ENCODE measurements at regions not wholly inside any gene's neighbourhood (a gene's known extent, or its start where the extent isn't known, plus 50 kb on each side); places are given as distances from the start of the nearest gene placed in this dataset.

- DNase-seq: no peak
Measured at GRCh38 chr16:17877821-17878360, 407.1 kb upstream of the XYLT1 start.

DNA sequence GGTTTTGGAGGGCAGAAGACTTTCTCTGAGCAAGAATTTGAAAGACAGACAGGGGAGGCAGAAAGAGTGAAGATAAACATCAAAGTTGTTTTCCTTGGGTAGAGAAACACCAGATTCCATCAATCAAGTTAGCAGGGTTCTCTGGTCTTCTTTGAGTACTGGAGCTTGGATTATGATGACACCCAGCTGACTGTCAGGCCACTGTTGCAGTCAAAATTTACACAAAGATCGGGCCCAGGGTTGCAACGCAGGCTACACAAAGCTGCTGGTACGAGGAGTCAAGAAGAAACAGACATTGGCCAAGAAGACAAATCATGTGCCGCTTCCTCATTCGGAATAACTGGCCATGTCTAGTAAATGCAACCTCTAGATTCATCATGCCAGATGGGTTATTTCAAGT lies 396.2 kb upstream of the XYLT1 start:
- no peak for DNase-seq

GRCh38 chr16:17861981-17862479 lies 391.3 kb upstream of the XYLT1 start:
- DNase-seq: no peak

DNA sequence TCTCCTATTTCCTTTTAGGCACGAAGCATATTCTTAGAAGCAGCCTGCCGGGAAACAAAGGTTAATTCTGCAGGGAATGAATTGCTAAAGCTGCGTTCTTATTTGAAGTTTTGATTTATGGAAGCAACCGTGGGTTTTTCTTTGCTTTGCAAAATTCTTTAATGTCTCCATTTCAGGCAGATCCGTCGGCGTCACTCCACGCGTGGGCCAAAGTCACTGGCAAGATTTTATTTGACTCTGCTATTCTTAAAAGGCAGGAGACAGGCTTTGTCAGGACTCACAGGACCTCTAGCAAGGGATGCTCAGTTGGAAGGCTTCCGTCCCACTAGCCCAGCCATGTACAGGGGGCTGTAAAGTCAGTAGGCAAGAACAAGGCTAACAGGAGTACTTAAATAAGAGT lies 387.3 kb upstream of the XYLT1 start:
- peak in 2 of 58 donors; percentile 6 to 7 for DNase-seq

DNA sequence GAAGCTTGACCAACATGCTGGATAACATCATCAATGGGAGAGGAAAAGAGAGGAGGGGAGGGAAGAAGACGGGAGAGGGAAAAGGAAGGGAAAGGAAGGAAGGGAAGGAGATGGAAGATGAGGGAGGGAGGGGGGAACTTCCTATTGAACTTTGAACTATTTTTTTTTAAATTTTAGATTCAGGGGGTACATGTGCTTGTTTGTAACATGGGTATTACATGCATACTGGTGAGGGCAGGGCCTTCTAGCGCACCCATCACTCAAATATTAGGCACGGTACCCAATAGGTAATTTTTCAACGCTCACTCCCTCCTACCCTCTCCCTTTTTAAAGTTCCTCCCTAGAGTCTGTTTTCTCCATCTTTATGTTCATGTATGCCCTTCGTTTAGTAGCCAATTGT lies 383.2 kb upstream of the XYLT1 start:
- no peak for DNase-seq

DNA sequence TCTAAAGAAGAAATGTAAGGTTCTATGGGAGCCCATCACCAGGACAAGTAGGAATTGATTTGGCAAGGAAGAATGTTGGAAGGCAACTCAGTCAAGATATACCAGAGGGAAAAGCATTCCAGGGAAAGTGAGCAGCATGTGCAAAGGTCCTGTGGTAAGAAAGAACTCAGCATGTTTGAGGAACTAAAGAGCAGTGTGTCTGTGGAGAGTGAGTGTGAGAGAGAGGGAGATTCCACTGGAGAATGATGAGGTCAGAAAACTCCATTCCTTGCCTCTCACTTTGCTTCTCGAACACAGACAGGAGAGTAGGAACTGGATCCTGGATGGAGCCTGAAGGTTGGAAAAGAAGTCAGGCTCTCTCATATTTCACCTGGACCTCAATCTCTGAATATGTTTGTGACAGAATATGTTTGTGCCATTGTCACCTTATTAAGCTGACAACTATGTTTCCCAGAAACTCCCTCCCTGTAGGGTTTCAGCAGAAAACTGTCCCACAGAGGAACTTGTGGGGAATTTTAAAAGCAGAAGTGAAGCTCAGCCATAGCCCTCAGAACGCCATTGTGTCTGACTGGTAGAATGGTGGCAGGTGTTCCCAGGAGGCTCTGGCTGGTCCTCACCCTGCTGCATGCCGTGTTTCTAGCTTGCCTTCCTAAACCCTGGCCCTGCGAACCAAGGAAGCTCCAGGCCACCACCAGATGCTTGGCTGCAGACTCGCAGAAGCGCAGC lies 382.4 kb upstream of the XYLT1 start:
- DNase-seq: no peak

DNA sequence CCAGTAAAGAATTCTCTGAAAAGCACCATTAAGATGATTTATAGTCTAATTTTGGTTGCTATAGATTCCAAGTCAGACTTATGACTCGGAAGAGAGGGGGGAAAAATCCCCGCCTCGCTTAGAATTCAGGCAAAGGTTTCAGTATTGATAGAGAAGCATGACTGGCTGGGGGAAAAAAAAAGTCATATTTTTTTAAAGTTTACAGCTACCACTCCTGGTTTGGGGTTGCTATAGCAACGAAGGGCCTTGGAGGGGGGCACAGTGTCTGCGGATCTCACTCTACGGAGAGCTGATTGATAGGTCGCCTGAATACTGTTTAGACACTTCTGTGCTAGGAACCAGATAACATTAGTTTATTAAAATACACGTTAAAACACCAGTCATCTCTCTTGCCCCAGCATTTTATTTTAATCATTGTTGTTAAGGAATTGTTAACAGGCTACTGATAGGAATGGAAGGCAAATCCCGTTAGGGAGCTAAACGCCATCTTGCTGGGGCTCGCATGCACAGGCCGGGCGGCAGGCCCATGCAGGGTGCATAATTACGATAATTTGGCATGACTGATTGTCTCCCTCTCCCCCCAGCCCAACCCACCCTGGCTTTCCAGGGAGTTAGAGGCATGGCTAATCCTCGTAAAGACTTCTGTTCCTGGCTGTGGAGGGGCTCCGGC lies 380.0 kb upstream of the XYLT1 start:
- DNase-seq: no peak

- DNase-seq: no peak
Measured at GRCh38 chr16:17847234-17847795, 376.6 kb upstream of the XYLT1 start.

- DNase-seq: peak in 1 of 58 donors; percentile 6
Measured at GRCh38 chr16:17846030-17846429, 375.3 kb upstream of the XYLT1 start.

DNA sequence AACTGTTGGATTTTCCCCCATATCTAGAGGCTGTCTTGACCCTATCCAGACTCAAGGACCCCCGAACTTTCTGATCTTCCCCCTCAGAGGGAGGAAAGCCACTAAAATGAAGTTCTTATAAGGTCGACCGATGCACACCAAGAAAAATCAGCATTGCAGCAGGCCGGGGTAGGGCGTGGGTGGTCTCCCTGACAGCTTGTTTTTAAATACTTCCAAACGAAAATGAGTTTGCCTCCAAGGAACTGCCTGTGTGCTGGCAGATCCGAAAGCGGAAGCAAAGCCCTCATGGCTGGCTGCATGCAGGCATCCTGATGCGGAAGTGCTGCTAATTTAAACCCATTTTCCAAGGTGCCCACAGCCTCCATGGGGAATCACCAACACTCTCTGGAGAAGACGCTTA lies 374.3 kb upstream of the XYLT1 start:
- DNase-seq: peak in 29 of 58 donors; percentile 0 to 50 (median 13)

GRCh38 chr16:17843905-17844304 lies 373.1 kb upstream of the XYLT1 start:
- no peak for DNase-seq

DNA sequence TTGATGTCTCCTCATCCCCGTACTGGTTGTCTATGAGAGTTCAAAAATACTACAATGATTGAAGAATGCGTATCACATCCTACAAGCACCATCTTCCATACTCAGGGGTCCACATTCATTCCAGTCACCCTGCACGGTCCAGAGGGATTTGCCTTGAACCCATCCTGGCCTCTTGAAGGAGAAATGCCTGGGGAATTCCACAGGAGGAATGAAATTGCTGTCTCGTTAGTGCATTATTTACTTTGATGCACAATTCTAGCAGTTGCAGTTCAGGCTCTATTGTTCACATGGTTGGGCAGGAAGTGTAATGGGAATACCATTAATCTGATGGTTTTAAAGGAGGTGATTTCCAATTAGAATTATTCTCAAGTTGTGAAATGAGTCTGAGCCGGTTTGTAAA lies 369.1 kb upstream of the XYLT1 start:
- no peak for DNase-seq

DNA sequence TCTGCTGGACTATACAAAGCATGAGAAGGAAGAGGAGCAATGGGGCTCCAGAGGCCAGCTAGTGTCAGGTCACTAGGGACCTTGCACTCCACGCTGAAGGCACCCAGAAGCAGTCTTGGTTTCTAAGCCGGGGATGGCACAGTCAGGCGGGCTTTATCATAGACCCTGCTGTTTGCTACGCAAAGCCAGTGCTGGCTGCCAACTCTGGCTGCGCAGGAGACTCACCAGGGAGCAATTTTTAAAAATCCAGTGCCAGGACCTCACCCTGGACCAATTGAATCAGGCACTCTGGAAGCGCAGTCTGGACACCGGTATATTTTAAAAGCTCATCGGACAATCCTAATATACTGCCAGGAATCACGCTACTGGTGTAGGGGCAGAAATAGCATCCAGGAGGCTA lies 368.5 kb upstream of the XYLT1 start:
- no peak for DNase-seq

DNA sequence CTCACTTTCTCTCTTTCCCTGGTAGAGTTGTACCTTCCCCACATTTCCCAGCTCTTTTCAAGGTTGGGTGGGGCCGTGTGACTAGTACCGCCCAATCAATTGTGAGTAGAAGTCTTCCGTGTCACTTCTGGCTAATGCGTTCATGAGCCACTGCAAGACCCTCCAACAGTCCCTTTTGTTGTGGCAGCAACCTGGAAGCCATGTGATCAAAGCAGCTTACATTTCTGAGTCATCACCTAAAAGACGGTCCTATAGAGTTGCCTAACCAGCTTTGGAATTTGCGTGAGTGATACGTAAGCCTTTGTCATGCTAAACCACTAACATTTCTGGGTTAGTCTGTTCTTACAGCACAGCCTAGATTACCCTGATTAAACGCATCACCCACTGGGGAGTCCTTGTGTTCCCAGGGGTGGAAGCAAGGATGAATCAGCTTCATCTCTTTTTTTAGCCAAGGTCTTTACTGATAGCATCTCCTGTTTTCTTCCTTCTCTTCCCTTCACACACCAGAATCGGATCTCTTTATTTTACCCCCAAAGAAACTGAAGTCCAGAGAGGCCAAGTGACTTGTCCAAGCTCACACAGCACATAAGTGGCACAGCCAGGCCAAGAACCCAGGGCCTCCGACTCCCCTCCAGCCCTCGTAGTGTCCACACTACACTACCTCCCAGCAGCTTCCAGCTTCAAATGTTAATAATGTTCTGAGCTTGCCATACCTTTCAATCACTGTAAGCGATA lies 366.3 kb upstream of the XYLT1 start:
- DNase-seq: peak in 1 of 58 donors; percentile 8

GRCh38 chr16:17835118-17835876 lies 364.5 kb upstream of the XYLT1 start:
- no peak for DNase-seq

DNA sequence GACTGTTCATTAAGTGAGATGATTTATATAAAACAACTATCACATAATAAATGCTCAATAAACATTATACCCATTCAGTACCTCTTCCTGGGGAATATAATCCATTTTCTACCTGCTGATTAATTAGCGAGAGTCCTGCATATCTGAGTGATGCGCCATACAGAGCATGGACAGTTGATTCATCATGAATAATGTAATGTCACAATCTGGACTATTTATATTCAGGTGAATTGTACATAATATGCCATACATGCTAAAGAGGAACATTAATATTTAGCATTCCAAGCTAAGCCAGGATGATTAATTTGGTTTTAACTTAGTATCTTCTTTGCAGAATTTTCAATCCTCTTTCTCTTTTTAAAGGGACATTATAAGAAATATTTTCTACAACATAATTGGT lies 362.0 kb upstream of the XYLT1 start:
- no peak for DNase-seq

- no peak for DNase-seq
Measured at GRCh38 chr16:17831330-17831729, 360.6 kb upstream of the XYLT1 start.

GRCh38 chr16:17830651-17831050 lies 359.9 kb upstream of the XYLT1 start:
- DNase-seq: no peak

DNA sequence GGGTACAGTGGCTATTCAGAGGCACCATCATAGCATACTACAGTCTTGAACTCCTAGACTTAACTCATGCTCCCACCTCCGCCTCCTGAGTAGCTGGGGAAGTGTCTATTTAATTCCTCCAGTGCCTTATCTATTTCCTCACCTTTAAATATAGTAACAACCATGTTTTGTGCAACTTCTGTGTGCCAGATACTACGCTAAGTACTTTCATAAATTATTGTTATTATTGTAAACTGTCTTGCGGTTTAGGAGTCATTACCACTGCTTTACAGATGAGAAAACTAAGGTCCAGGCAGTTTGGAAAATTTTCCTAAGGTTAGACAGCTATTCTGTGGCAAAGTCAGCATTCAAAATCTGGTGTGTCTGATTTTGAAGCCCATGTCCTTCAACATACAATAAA lies 359.1 kb upstream of the XYLT1 start:
- DNase-seq: no peak

GRCh38 chr16:17828012-17828411 lies 357.3 kb upstream of the XYLT1 start:
- no peak for DNase-seq

- no peak for DNase-seq
Measured at GRCh38 chr16:17827313-17827712, 356.6 kb upstream of the XYLT1 start.
